Prostate gland (tissue), 2 donors: ENCODE measurements at regions not wholly inside any gene's neighbourhood (a gene's known extent, or its start where the extent isn't known, plus 50 kb on each side); places are given as distances from the start of the nearest gene placed in this dataset.

Source experiments
- DNase-seq: peaks from one replicate; pipeline ENCODE4 v3.0.0-alpha.2; 2019; ENCODE audit warnings: low spot score
- H3K27ac ChIP-seq, 2 donors: fragments of 200-600 bp; sonication (generic); 2 replicates each; pipeline ENCODE4 v1.5.1; 2017 to 2019
- H3K27me3 ChIP-seq: fragments of 200-600 bp; sonication (generic); replicated peaks from 2 replicates; pipeline ENCODE4 v1.5.1; 2019; ENCODE audit not compliant: insufficient read depth
- H3K36me3 ChIP-seq, 2 donors: fragments of 200-600 bp; sonication (generic); 1 replicate in 1 of 2; 2 replicates in 1 of 2; pipeline versions ENCODE4 v1.5.1 to v1.8.1; 2017 to 2019
- H3K4me1 ChIP-seq: fragments of 200-600 bp; sonication (generic); replicated peaks from 2 replicates; pipeline ENCODE4 v1.5.1; 2019
- H3K4me3 ChIP-seq, 2 donors: fragments of 200-600 bp; sonication (generic); 2 replicates each; pipeline ENCODE4 v1.5.1; 2017 to 2019
- H3K9me3 ChIP-seq: fragments of 200-600 bp; sonication (generic); 2 replicates; pipeline ENCODE4 v1.5.1; 2017
- POLR2A ChIP-seq: fragments of 450-650 bp; IDR thresholded peaks from one replicate; pipeline ENCODE4 v1.6.1; 2016; ENCODE audit warnings: antibody characterized with exemption, mild to moderate bottlenecking
- POLR2AphosphoS5 ChIP-seq: sonication (generic); formaldehyde crosslinking; IDR thresholded peaks from one replicate; pipeline ENCODE4 v1.6.1; 2017; ENCODE audit warnings: antibody characterized with exemption
- WGBS: methylation state at CpG from one replicate; pipeline ENCODE4 v1.1.5; 2018; 5-methylcytosine and 5-hydroxymethylcytosine counted together
- intact Hi-C: fragments of 100-400 bp; cut with DNase I; formaldehyde crosslinking; loops from one replicate; pipeline ENCODE4 v1.14.2; 2022
- TF ChIP-seq, protein P1 (sequence below), 4 experiments: fragments of 200-600 bp in 2 of 4; fragments of 450-650 bp in 2 of 4; sonication (generic) in 2 of 4; IDR thresholded peaks; 1 replicate in 3 of 4; 2 replicates in 1 of 4; pipeline ENCODE4 v1.5.1; 2016 to 2019; ENCODE audit warnings: antibody characterized with exemption in 4 of 4, mild to moderate bottlenecking in 2 of 4, moderate library complexity in 2 of 4

DNA sequence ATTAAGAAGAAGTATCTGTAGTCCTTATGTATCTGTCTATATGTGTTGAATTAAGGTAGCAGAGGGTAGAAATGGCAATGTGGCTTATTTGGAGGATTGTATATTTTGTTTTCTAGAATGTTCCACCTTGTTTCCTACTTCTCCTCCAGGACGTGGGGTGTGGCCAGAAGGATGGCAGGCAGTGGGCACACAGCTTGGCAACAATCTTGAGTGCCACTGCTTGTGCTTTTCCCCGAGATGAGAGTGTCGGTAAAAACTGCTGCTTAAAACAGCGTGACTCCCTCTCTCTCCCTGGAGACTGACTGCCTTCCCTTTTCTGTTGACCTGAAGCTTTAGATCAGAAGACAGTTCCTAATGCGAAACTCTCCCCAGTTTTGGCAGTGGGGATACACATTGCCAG is 61.2 kb downstream of the FAT3 start:
- Histone ChIP-seq H3K27ac (no peak overlapping the region), H3K27me3 (no peaks in the 10 kb centered on the region), H3K36me3 (no peaks in the 10 kb centered on the region), H3K9me3 (no peaks in the 10 kb centered on the region), H3K4me3 (no peak overlapping the region), H3K4me1 (no peaks in the 10 kb centered on the region)
- DNase-seq = no peak
- intact Hi-C loops = no loop called here
- TF ChIP-seq POLR2AphosphoS5 = no peak
- TF ChIP-seq POLR2A = no peak
- TF ChIP-seq, protein P1, sequence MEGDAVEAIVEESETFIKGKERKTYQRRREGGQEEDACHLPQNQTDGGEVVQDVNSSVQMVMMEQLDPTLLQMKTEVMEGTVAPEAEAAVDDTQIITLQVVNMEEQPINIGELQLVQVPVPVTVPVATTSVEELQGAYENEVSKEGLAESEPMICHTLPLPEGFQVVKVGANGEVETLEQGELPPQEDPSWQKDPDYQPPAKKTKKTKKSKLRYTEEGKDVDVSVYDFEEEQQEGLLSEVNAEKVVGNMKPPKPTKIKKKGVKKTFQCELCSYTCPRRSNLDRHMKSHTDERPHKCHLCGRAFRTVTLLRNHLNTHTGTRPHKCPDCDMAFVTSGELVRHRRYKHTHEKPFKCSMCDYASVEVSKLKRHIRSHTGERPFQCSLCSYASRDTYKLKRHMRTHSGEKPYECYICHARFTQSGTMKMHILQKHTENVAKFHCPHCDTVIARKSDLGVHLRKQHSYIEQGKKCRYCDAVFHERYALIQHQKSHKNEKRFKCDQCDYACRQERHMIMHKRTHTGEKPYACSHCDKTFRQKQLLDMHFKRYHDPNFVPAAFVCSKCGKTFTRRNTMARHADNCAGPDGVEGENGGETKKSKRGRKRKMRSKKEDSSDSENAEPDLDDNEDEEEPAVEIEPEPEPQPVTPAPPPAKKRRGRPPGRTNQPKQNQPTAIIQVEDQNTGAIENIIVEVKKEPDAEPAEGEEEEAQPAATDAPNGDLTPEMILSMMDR (IDR thresholded peaks at IDR 0.05) = no peak
- WGBS = 90% methylated on average over 5 of the region's 5 CpGs

DNA sequence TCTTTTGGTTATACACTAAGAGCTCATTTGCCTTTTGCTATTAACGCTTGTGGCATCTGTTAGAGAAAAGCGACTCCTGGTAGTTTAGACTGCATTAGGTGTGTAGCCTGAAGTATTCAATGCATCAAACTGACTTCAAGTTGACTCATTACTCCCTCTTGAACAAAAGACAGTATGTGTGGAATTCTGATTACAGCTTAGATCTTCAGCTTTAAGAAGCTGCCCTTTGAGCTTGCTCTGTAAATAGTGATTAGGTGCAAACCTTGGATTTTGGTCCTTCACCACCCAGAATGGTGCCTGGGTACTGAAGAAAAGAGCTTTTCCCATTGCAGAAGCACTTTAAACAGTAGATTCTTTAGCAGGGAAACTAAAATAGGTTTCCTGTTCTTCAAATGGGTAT is 62.1 kb downstream of the FAT3 start:
- TF ChIP-seq POLR2AphosphoS5 = no peak
- TF ChIP-seq, protein P1 (IDR thresholded peaks at IDR 0.05) = no peak
- intact Hi-C loops = no loop called here
- Histone ChIP-seq H3K27ac (no peak overlapping the region), H3K36me3 (no peaks in the 10 kb centered on the region), H3K4me3 (no peak overlapping the region), H3K9me3 (no peaks in the 10 kb centered on the region), H3K4me1 (no peaks in the 10 kb centered on the region), H3K27me3 (no peaks in the 10 kb centered on the region)
- WGBS = 84% methylated on average over 2 of the region's 2 CpGs
- DNase-seq = no peak

DNA sequence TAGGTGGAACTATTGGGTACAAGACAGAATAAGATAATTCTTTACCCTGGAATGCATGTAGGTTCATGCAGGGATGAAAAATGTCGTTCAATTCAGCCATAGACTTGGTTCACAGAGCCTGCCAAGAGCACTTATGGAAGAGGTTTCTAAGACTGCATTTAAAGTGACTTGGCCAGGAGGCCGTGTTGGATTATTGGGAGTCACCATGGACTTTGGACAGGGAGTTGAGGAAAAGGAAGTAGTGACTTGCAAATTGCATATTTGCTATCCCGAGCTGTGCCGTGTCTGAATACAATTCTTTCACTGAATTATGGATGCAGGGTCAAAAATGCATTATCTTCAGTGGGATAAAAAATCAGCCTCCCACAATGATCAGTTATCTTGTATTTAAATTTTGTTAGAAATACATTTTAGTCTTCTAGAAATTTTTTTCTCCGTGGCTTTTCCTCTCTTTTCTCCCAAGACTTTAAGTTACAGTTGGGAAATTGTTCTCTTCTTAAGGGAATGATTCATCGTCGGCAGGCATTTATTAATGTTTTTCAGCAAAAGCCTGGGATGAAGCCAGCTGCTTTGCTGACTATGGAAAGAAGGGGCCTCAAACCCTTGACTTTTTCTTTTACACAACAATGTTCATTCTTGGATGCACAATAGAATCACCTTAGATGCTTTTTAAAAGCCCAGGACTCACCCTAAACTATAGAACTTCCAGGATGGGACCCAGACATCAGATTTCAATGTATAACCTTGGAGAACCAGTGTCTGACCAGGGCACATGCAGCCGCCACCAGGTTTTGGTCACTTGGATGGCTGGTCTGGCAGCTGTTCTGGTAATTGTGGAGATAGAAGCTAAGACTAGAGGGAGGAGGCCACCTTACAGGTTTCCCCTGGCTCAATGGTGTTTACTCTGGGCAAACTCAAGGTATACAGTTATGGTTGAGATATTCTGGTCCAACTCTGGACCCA is 70.8 kb downstream of the FAT3 start:
- no peak for DNase-seq
- Histone ChIP-seq H3K4me1 (no peaks in the 10 kb centered on the region), H3K27me3 (no peaks in the 10 kb centered on the region), H3K27ac (no peak overlapping the region), H3K4me3 (no peak overlapping the region), H3K36me3 (no peaks in the 10 kb centered on the region), H3K9me3 (no peaks in the 10 kb centered on the region)
- TF ChIP-seq, protein P1 (IDR thresholded peaks at IDR 0.05) = no peak
- no peak for TF ChIP-seq POLR2AphosphoS5
- no peak for TF ChIP-seq POLR2A
- intact Hi-C loops = no loop called here
- WGBS = 75% methylated on average over 8 of the region's 8 CpGs

DNA sequence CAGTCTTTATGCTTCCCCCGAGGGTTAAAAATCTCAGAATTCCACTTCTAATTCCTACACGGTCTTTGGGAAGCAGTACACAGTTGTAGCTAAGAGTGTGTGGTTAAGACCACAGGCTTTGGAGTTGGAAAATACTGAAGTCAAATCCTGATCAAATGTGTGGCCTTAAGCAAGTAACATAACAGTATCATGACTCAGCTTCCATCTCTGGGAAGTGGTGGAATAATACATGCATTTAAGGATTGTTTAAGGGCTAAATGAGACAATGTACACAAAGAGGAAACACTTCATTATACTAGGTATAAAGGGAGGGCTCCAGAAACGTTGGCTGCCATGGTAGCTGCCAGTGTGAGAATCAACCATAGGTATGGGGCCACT is 71.5 kb downstream of the FAT3 start:
- Histone ChIP-seq H3K9me3 (no peaks in the 10 kb centered on the region), H3K4me3 (no peak overlapping the region), H3K4me1 (no peaks in the 10 kb centered on the region), H3K36me3 (no peaks in the 10 kb centered on the region), H3K27ac (no peak overlapping the region), H3K27me3 (no peaks in the 10 kb centered on the region)
- WGBS = 68% methylated on average over 3 of the region's 3 CpGs
- DNase-seq = no peak
- intact Hi-C loops = no loop called here
- TF ChIP-seq POLR2AphosphoS5 = no peak
- no peak for TF ChIP-seq POLR2A
- TF ChIP-seq, protein P1 (IDR thresholded peaks at IDR 0.05) = no peak
